NCI-H1105 treated with DMSO at 0.1 percent for 48 hours (cell line): ENCODE measurements at regions not wholly inside any gene's neighbourhood (a gene's known extent, or its start where the extent isn't known, plus 50 kb on each side); places are given as distances from the start of the nearest gene placed in this dataset.
A peak's percentile ranks its signal among the peaks of the same experiment; 100 is the strongest.
"Not testable (repeated sequence)": the region's sequence is repeated elsewhere in the genome, so short reads cannot be mapped to it uniquely, and the experiment has no call there.

Experiments
- DNase-seq: peaks from one replicate; lab custom pipeline; 2025; lab: John Stamatoyannopoulos, UW

DNA sequence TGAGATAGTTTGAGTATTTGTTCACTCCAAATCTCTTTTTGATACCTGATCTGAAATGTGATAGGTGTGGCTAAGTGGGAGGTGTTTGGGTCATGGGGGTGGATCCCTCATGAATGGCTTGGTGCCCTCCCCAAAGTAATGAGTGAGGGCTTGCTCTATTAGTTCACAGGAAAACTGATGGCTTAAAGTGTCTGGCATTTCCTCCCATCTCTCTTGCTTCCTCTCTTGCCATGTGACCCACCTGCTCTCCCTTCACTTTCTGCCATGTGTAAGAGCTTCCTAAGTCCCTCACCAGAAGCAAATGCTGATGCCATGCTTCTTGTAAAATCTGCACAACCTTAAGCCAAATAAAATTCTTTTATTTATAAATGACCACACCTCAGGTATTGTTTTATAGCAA is 61.1 kb downstream of the MAD2L1 start:
- DNase-seq, result no peak

DNA sequence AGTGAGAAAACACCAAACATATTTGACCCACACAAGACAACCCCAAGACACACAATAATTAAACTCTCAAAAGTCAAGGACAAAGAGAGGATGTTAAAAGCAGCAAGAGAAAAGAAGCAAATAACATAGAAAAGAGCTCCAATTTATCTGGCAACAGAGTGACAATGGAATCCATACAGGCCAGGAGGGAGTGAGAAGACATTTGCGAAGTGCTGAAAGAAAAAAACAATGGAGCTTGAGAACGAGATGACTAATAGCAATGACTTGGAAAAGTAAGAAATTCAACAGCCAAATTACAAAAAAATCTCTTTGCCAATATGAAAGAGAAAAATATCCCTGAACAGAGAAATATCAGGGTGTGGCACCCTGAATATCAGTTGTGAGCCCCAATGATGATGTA is 61.6 kb downstream of the MAD2L1 start:
- DNase-seq, result no peak

DNA sequence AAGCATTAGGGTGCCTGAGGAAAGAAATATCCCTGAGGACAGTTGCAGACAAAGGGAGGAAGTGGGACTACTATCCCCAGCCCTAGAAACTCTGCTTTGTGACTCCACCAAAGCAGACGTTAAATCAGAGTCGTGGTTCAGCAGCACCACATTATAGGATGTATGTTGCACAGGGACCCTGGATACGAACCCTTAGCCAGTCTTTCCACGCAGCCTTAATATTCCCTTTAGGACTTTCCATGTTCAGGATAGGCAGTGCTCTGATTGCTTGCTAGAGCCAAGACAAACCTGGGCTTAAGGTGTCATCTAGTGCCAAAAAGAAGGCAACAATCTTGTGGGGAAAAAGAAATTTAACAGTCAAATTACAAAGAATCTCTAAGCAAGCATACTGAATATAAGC is 62.6 kb downstream of the MAD2L1 start:
- DNase-seq, result no peak

DNA sequence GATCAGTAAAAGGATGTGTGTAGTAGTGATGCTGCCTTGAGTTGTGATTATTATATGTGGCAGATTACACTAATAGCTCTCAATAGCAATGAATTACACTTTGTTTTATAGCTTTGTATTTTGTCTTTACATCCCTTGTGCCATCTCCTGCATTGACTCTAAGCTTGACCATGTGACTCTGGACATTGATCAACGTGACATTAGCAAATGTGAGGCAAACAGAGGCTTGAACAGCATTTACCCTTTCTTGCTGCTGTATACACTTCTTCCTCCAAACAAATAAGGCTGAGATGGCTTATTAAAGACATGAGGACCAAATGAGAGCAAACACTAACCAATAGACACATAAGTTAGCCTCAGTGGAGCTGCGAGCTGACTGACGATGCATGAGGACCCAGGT is 63.5 kb downstream of the MAD2L1 start:
- DNase-seq, result no peak

- DNase-seq, result no peak
These were observed 64.8 kb downstream of the MAD2L1 start for GRCh38 chr4:120001850-120002249.

GRCh38 chr4:120000591-120001296 is 65.9 kb downstream of the MAD2L1 start:
- peak; percentile 2 for DNase-seq

- DNase-seq, result not testable (repeated sequence)
These were observed 70.6 kb downstream of the MAD2L1 start for GRCh38 chr4:119996024-119996423.

DNA sequence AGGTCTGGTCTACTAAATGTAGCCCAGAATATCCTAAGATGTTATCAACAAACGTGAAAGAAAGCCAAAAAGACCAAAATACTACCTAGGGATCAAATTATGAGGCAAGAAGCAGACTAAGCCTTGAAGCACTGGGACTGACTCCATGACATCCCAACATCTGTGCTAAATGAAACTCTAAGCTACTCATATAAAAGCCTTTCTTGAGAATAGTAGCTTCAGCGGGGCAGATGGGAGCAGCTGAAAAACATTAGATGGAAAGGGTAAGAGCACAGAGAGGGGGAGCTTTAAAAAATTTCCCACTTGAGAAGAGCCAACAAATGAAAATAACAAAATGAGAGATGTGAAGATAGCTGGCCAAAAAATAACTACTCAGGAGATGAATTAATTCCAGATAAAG is 81.7 kb downstream of the MAD2L1 start:
- DNase-seq, result no peak

GRCh38 chr4:119982756-119983155 is 83.9 kb downstream of the MAD2L1 start:
- DNase-seq, result no peak

DNA sequence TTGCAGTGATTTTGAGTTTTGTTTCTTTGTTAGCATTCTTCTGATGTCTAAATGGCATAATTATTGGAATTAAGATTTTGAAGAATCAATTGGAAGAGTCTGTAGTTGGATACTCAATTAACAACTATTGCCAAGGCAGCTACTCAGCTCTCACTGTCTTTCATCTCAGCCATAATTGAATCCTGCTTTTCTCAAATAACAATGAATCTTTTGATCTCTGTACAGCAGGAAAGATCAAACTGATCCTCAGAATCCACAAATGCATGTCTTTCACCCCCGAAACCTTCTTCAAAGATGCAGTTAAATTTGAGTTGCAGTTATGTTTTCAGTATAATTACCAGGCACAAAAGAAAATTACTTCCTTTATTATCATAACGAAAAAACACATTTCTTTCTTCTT is 86.2 kb downstream of the MAD2L1 start:
- peak; percentile 0 for DNase-seq

- DNase-seq, result no peak
These were observed 89.3 kb downstream of the MAD2L1 start for GRCh38 chr4:119977076-119977940.

GRCh38 chr4:119971431-119972084 is 95.1 kb downstream of the MAD2L1 start:
- no peak for DNase-seq

GRCh38 chr4:119962631-119963030 is 104.0 kb downstream of the MAD2L1 start:
- no peak for DNase-seq

- DNase-seq, result no peak
These were observed 107.7 kb downstream of the MAD2L1 start for GRCh38 chr4:119958983-119959382.

DNA sequence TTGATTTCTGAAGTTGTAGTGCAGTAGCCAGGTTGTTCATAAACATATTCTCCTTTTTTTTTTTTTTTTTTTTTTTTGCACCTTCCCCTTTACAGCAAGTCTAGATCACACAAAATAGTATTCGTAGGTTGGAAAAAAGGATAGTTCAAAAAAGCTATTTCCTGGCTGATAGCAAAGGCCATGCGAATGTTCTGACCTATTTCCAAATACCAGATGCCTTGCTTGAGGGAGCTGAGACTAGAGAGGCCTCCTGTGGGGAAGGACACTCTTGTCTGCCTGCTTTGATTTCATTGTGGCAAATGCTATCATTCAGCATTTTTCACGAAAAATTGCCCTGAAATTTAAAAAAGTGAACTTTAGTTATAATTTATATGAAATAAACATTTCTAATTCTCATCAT is 111.4 kb downstream of the MAD2L1 start:
- DNase-seq, result no peak

GRCh38 chr4:119954487-119954886 is 112.2 kb downstream of the MAD2L1 start:
- not testable (repeated sequence) for DNase-seq

GRCh38 chr4:119946359-119946758 is 120.3 kb downstream of the MAD2L1 start:
- no peak for DNase-seq

GRCh38 chr4:119942806-119943205 is 123.8 kb downstream of the MAD2L1 start:
- DNase-seq, result no peak

GRCh38 chr4:119940557-119940956 is 126.1 kb downstream of the MAD2L1 start:
- DNase-seq, result no peak

GRCh38 chr4:119939071-119939995 is 127.3 kb downstream of the MAD2L1 start:
- no peak for DNase-seq

GRCh38 chr4:119937746-119938145 is 128.9 kb downstream of the MAD2L1 start:
- no peak for DNase-seq

DNA sequence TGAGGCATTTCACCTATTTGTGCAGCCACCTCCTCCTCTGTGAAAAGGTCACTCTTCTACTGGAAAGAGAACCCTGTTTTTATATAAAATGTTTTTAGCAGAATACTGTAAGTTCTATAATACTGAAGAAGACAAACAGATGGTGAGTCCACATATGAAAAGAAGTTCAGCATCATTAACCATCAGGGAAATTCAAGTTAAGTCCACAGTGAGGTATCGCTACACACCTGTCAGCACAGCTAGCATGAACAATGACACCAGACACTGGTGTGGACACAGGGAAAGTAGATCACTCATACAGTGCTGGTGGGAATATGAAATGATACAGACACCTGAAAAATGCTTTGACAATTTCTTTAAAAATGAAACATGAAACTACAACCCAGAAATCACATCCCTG is 133.0 kb downstream of the MAD2L1 start:
- DNase-seq, result peak; percentile 91
